Progenitor cell of endocrine pancreas (in vitro differentiated cells): ENCODE measurements at regions not wholly inside any gene's neighbourhood (a gene's known extent, or its start where the extent isn't known, plus 50 kb on each side); places are given as distances from the start of the nearest gene placed in this dataset.

Source experiments
- DNase-seq: peaks from one replicate; pipeline ENCODE4 v3.0.0; 2021; ENCODE audit warnings: low spot score; ENCODE audit not compliant: unreplicated experiment
- H3K27ac Mint-ChIP-seq: 2 replicates; pipeline ENCODE4 v1.8.0; 2021; ENCODE audit warnings: mild to moderate bottlenecking, moderate library complexity, mixed read lengths
- H3K27me3 Mint-ChIP-seq: 2 replicates; pipeline ENCODE4 v1.8.0; 2021; ENCODE audit warnings: mixed read lengths
- H3K36me3 Mint-ChIP-seq: 2 replicates; pipeline ENCODE4 v1.8.0; 2022; ENCODE audit warnings: mixed read lengths; ENCODE audit not compliant: insufficient read depth
- H3K4me1 Mint-ChIP-seq: 2 replicates; pipeline ENCODE4 v1.8.0; 2021; ENCODE audit warnings: low read depth, mixed read lengths
- H3K4me3 Mint-ChIP-seq: 2 replicates; pipeline ENCODE4 v1.8.0; 2021; ENCODE audit warnings: low read depth, mild to moderate bottlenecking, moderate library complexity, mixed read lengths
- H3K9me3 Mint-ChIP-seq: 2 replicates; pipeline ENCODE4 v1.8.0; 2021; ENCODE audit warnings: low read depth, mixed read lengths
- CTCF ChIP-seq: fragments of 200-600 bp; sonication (generic); IDR thresholded peaks from one replicate; pipeline ENCODE4 v1.5.0; 2021; ENCODE audit warnings: antibody characterized with exemption, mild to moderate bottlenecking; ENCODE audit not compliant: unreplicated experiment

- Mint-ChIP-seq H3K27ac (no peak overlapping the region), H3K27me3 (no peaks in the 10 kb centered on the region), H3K36me3 (no peaks in the 10 kb centered on the region), H3K4me3 (no peak overlapping the region), H3K9me3 (no peaks in the 10 kb centered on the region), H3K4me1 (peaks cover 5% of the 10 kb centered on the region)
- TF ChIP-seq CTCF: no peak
- no peak for DNase-seq
These were observed 202.1 kb downstream of the NXPE2 start for GRCh38 chr11:114880442-114880841.

DNA sequence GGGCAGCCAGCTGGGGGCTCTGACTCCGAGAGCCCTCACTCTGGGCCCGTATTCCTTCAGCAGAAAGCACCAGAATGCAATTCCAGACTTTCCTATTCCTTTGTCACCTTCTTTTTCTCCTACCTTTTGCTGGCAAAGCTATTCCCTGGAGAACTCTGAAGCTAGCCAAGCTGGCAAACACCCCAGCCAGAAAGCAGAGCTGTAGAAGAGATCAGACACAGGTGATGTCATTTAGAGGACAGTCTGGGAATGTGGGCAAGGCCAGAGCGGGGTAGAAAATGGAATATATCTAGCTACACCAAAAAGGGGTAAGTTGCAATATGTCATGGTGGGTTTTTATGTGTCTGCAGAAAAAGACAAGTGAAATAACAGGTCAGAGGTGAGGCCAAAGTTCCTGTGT, 205.1 kb downstream of the NXPE2 start:
- no peak for DNase-seq
- Mint-ChIP-seq H3K4me1 (no peaks in the 10 kb centered on the region), H3K36me3 (no peaks in the 10 kb centered on the region), H3K27me3 (peaks cover 4% of the 10 kb centered on the region), H3K9me3 (no peaks in the 10 kb centered on the region), H3K27ac (no peak overlapping the region), H3K4me3 (no peak overlapping the region)
- TF ChIP-seq CTCF: no peak

- H3K27ac Mint-ChIP-seq: no peak overlapping the region
- no peak for DNase-seq
- peaks cover 4% of the 10 kb centered on the region for H3K27me3 Mint-ChIP-seq
- no peaks in the 10 kb centered on the region for H3K36me3 Mint-ChIP-seq
- no peak for TF ChIP-seq CTCF
- no peak overlapping the region for H3K4me3 Mint-ChIP-seq
- peaks cover 10% of the 10 kb centered on the region for H3K4me1 Mint-ChIP-seq
- peaks cover 3% of the 10 kb centered on the region for H3K9me3 Mint-ChIP-seq
These were observed 208.4 kb downstream of the NXPE2 start for GRCh38 chr11:114886644-114887265.

DNA sequence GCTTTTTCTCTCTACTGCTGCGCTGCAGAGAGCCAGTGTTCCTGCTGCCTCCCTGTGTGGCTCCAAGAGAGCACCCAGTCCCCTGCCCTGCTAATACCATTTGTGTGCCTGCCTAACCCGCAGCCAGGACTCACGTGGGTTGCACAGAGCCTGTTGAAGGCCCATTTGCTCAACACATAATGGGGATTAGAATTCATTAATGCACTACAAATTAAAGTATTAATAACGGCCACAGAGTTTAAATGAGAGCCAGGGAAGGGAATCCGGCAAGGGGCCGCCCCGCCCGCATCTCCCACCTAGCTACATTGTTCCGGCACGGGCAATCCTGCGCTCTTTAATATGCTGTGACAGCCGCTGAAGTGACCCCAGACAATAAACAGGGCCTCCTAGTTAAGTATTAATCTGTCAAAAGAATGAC, 211.3 kb downstream of the NXPE2 start:
- H3K36me3 Mint-ChIP-seq: no peaks in the 10 kb centered on the region

DNA sequence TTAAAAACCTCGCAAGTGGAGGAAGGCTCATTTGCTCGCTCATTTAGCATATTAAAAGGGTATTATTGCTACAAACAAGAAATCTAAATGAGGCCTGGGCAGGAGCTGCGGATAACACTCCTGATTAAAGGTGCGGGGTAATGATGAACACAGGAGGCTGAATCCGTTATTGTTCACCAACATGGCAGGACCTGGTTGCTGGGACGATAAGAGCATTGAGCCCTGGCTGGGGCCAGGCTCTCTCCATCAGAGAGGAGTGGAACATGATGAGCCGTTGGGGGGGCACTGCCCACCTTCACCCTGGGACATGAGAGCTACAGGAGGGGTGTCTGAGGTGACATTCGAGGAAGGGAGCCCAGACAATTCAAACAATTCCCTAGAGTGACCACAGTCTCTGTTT, 211.7 kb downstream of the NXPE2 start:
- H3K4me3 Mint-ChIP-seq: no peak overlapping the region
- H3K27me3 Mint-ChIP-seq: peaks cover 10% of the 10 kb centered on the region
- H3K4me1 Mint-ChIP-seq: peaks cover 10% of the 10 kb centered on the region
- no peak for TF ChIP-seq CTCF
- DNase-seq: no peak
- H3K27ac Mint-ChIP-seq: no peak overlapping the region
- peaks cover 3% of the 10 kb centered on the region for H3K9me3 Mint-ChIP-seq
- H3K36me3 Mint-ChIP-seq: no peaks in the 10 kb centered on the region

More for the DNA sequence above, 211.3 kb downstream of the NXPE2 start:
- Mint-ChIP-seq H3K27me3 (peaks cover 7% of the 10 kb centered on the region), H3K9me3 (peaks cover 3% of the 10 kb centered on the region), H3K4me3 (no peak overlapping the region), H3K4me1 (peaks cover 10% of the 10 kb centered on the region), H3K27ac (no peak overlapping the region)
- no peak for TF ChIP-seq CTCF
- no peak for DNase-seq
